Hepatocyte (in vitro differentiated cells): ENCODE measurements at regions not wholly inside any gene's neighbourhood (a gene's known extent, or its start where the extent isn't known, plus 50 kb on each side); places are given as distances from the start of the nearest gene placed in this dataset.

ENCODE experiments used
- DNase-seq: peaks from one replicate; pipeline ENCODE4 v3.0.0-alpha.2; 2016; ENCODE audit warnings: low spot score
- H2AFZ ChIP-seq: fragments of 200-600 bp; sonication (generic); 2 replicates; pipeline ENCODE4 v1.6.0; 2016; ENCODE audit warnings: antibody characterized with exemption, mild to moderate bottlenecking
- H3K27ac ChIP-seq: fragments of 200-600 bp; sonication (generic); 2 replicates; pipeline ENCODE4 v1.5.1; 2016; ENCODE audit warnings: mild to moderate bottlenecking
- H3K27me3 ChIP-seq: fragments of 200-600 bp; sonication (generic); 2 replicates; pipeline ENCODE4 v1.6.1; 2016
- H3K36me3 ChIP-seq: fragments of 200-600 bp; sonication (generic); replicated peaks from 2 replicates; pipeline ENCODE4 v1.5.1; 2016; ENCODE audit warnings: low read depth; ENCODE audit not compliant: insufficient read depth
- H3K4me1 ChIP-seq: fragments of 200-600 bp; sonication (generic); 2 replicates; pipeline ENCODE4 v1.5.1; 2016; ENCODE audit warnings: mild to moderate bottlenecking, moderate library complexity; ENCODE audit not compliant: insufficient read depth
- H3K4me2 ChIP-seq: fragments of 200-600 bp; sonication (generic); 2 replicates; pipeline ENCODE4 v1.6.0; 2016
- H3K4me3 ChIP-seq: fragments of 200-600 bp; sonication (generic); 2 replicates; pipeline ENCODE4 v1.5.1; 2016; ENCODE audit warnings: mild to moderate bottlenecking
- H3K79me2 ChIP-seq: fragments of 200-600 bp; sonication (generic); 2 replicates; pipeline ENCODE4 v1.6.0; 2017; ENCODE audit warnings: mild to moderate bottlenecking
- H3K9me2 ChIP-seq: fragments of 200-600 bp; sonication (generic); replicated peaks from 2 replicates; pipeline ENCODE4 v1.6.0; 2017; ENCODE audit warnings: mild to moderate bottlenecking; ENCODE audit not compliant: insufficient read depth
- H3K9me3 ChIP-seq: fragments of 200-600 bp; sonication (generic); 2 replicates; pipeline ENCODE4 v1.5.1; 2016; ENCODE audit warnings: low read depth, mild to moderate bottlenecking
- H4K20me1 ChIP-seq: fragments of 200-600 bp; sonication (generic); 2 replicates; pipeline ENCODE4 v1.6.0; 2016; ENCODE audit warnings: mild to moderate bottlenecking; ENCODE audit not compliant: insufficient read depth, poor library complexity, severe bottlenecking
- EZH2 ChIP-seq: fragments of 200-600 bp; sonication (generic); IDR thresholded peaks from 2 replicates; pipeline ENCODE4 v1.6.1; 2016; ENCODE audit warnings: antibody characterized with exemption, mild to moderate bottlenecking, borderline replicate concordance
- EZH2phosphoT487 ChIP-seq: fragments of 200-600 bp; sonication (generic); IDR thresholded peaks from one replicate; pipeline ENCODE4 v1.6.1; 2018; ENCODE audit warnings: antibody characterized with exemption, mild to moderate bottlenecking, low read depth, moderate library complexity; ENCODE audit not compliant: unreplicated experiment, severe bottlenecking
- WGBS: methylation state at CpG from one replicate; pipeline ENCODE4 v1.1.6; 2016; ENCODE audit warnings: low lambda C conversion rate; ENCODE audit errors: missing lambda C conversion rate; 5-methylcytosine and 5-hydroxymethylcytosine counted together
- TF ChIP-seq, protein P1 (sequence below): fragments of 200-600 bp; sonication (generic); IDR thresholded peaks from 2 replicates; pipeline ENCODE4 v1.5.1; 2016; ENCODE audit warnings: antibody characterized with exemption, mild to moderate bottlenecking; ENCODE audit not compliant: poor library complexity

DNA sequence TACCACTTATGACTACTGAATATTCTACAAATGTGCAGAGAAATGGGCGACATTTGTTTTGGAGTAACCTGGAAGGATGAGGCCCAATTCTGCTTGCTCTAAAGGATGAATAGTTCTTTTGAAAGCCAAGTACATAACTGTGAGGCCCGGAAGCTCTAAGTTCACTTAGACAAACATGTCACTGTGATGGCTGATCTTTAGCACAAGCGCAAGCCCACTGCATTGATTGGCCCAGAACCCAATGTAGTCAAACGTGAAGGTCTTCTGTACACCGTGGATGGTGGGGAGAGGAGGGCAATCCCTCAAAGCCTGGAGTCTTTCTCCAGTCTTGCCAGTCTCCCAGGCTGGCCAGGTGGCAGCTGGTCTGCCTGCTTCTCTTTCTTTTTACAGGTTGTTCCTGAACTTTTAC is 139.6 kb downstream of the RFC3 start:
- Histone ChIP-seq H2AFZ (no peak overlapping the region), H3K36me3 (no peaks in the 10 kb centered on the region), H3K4me1 (no peaks in the 10 kb centered on the region), H3K27ac (no peak overlapping the region), H4K20me1 (no peaks in the 10 kb centered on the region), H3K9me3 (no peaks in the 10 kb centered on the region), H3K79me2 (no peaks in the 10 kb centered on the region), H3K27me3 (no peaks in the 10 kb centered on the region), H3K9me2 (no peaks in the 10 kb centered on the region), H3K4me3 (no peak overlapping the region), H3K4me2 (no peak overlapping the region)
- TF ChIP-seq, protein P1, sequence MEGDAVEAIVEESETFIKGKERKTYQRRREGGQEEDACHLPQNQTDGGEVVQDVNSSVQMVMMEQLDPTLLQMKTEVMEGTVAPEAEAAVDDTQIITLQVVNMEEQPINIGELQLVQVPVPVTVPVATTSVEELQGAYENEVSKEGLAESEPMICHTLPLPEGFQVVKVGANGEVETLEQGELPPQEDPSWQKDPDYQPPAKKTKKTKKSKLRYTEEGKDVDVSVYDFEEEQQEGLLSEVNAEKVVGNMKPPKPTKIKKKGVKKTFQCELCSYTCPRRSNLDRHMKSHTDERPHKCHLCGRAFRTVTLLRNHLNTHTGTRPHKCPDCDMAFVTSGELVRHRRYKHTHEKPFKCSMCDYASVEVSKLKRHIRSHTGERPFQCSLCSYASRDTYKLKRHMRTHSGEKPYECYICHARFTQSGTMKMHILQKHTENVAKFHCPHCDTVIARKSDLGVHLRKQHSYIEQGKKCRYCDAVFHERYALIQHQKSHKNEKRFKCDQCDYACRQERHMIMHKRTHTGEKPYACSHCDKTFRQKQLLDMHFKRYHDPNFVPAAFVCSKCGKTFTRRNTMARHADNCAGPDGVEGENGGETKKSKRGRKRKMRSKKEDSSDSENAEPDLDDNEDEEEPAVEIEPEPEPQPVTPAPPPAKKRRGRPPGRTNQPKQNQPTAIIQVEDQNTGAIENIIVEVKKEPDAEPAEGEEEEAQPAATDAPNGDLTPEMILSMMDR = no peak
- TF ChIP-seq EZH2phosphoT487 (no peak), EZH2 (no peak)
- WGBS = 92% methylated on average over 5 of the region's 5 CpGs
- DNase-seq = no peak

GRCh38 chr13:33958964-33959363 is 141.0 kb downstream of the RFC3 start:
- Histone ChIP-seq H4K20me1 (no peaks in the 10 kb centered on the region), H3K79me2 (no peaks in the 10 kb centered on the region), H3K36me3 (no peaks in the 10 kb centered on the region), H3K4me1 (no peaks in the 10 kb centered on the region), H3K9me3 (no peaks in the 10 kb centered on the region), H3K4me3 (no peak overlapping the region), H2AFZ (no peak overlapping the region), H3K9me2 (no peaks in the 10 kb centered on the region), H3K27ac (no peak overlapping the region), H3K4me2 (no peak overlapping the region), H3K27me3 (no peaks in the 10 kb centered on the region)
- DNase-seq = no peak
- WGBS = 98% methylated on average over 2 of the region's 2 CpGs
- TF ChIP-seq EZH2 (no peak), EZH2phosphoT487 (no peak)
- TF ChIP-seq, protein P1 = no peak

- no peaks in the 10 kb centered on the region for H3K36me3 ChIP-seq
- 91% methylated on average over 3 of the region's 3 CpGs for WGBS
- H3K27ac ChIP-seq = no peak overlapping the region
- H4K20me1 ChIP-seq = no peaks in the 10 kb centered on the region
- H3K9me2 ChIP-seq = no peaks in the 10 kb centered on the region
- no peaks in the 10 kb centered on the region for H3K79me2 ChIP-seq
- H3K27me3 ChIP-seq = no peaks in the 10 kb centered on the region
- no peaks in the 10 kb centered on the region for H3K9me3 ChIP-seq
- TF ChIP-seq, protein P1 = no peak
- no peak for TF ChIP-seq EZH2phosphoT487
- no peak for TF ChIP-seq EZH2
- H3K4me2 ChIP-seq = no peak overlapping the region
- H3K4me3 ChIP-seq = no peak overlapping the region
- no peaks in the 10 kb centered on the region for H3K4me1 ChIP-seq
- H2AFZ ChIP-seq = no peak overlapping the region
- DNase-seq = no peak
Observed at GRCh38 chr13:33963134-33963533, 145.2 kb downstream of the RFC3 start.

DNA sequence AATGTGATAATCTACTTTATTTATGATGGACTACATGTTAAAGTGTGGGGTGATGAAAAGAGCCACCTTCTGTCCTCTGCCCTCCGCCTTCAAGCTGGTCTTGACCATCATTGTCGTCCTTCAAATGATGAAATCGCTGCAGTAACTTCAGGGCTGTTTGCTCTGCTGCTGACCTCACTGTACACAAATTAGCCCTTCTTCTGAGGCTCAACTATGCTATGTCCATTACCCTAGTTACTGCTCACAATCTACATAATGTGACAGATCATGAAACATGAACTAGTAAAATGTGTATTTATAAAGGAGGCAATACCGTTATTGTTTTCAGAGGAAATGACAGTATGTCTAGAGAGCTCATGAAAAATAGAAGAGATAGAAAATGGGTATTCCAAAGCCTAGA is 145.9 kb downstream of the RFC3 start:
- H3K27me3 ChIP-seq = no peaks in the 10 kb centered on the region
- no peaks in the 10 kb centered on the region for H3K9me2 ChIP-seq
- H3K4me1 ChIP-seq = no peaks in the 10 kb centered on the region
- no peaks in the 10 kb centered on the region for H4K20me1 ChIP-seq
- H3K79me2 ChIP-seq = no peaks in the 10 kb centered on the region
- H3K9me3 ChIP-seq = no peaks in the 10 kb centered on the region
- H3K27ac ChIP-seq = no peak overlapping the region
- no peak for DNase-seq
- TF ChIP-seq EZH2 (no peak), EZH2phosphoT487 (no peak)
- TF ChIP-seq, protein P1 = no peak
- no peaks in the 10 kb centered on the region for H3K36me3 ChIP-seq
- no peak overlapping the region for H2AFZ ChIP-seq
- 95% methylated on average over 4 of the region's 4 CpGs for WGBS
- H3K4me2 ChIP-seq = no peak overlapping the region
- no peak overlapping the region for H3K4me3 ChIP-seq
